PC-9 (cell line): ENCODE measurements at regions not wholly inside any gene's neighbourhood (a gene's known extent, or its start where the extent isn't known, plus 50 kb on each side); places are given as distances from the start of the nearest gene placed in this dataset.

Experiments
- BruUV-seq: library from RNA; stranded (reverse); fragments of 400-500 nt; replicated peaks from 2 replicates; lab custom pipeline; 2021; lab: Mats Ljungman, UMichigan
- CTCF ChIA-PET: fragments of 300-600 bp; sonication (Branson Sonifier 250); formaldehyde crosslinking; loops from one replicate; lab custom pipeline; 2022; ENCODE audit warnings: antibody characterized with exemption; lab: Charles Lee
- POLR2A ChIA-PET: fragments of 300-600 bp; sonication (Branson Sonifier 250); formaldehyde crosslinking; loops from one replicate; lab custom pipeline; 2022; ENCODE audit warnings: antibody characterized with exemption; ENCODE audit not compliant: unreplicated experiment; lab: Charles Lee
- DNase-seq, 2 experiments: peaks; one replicate each; pipeline versions ENCODE4 v3.0.0 to v3.0.0-alpha.2; 2015 to 2022; ENCODE audit warnings: mixed read lengths in 1 of 2
- H2AFZ ChIP-seq: fragments of 200-600 bp; sonication (generic); 2 replicates; pipeline ENCODE4 v1.8.1; 2017; ENCODE audit warnings: antibody characterized with exemption
- H3F3A ChIP-seq: fragments of 200-600 bp; sonication (generic); 2 replicates; pipeline ENCODE4 v1.8.1; 2017; ENCODE audit warnings: antibody characterized with exemption, mild to moderate bottlenecking, low read depth; ENCODE audit not compliant: insufficient read depth
- H3K27ac ChIP-seq: fragments of 200-600 bp; sonication (generic); 2 replicates; pipeline ENCODE4 v1.6.1; 2016; ENCODE audit warnings: mixed run types
- H3K27me3 ChIP-seq: fragments of 200-600 bp; sonication (generic); 2 replicates; pipeline ENCODE4 v1.6.1; 2016; ENCODE audit warnings: low read depth, mixed run types; ENCODE audit not compliant: insufficient read depth
- H3K36me3 ChIP-seq: fragments of 200-600 bp; sonication (generic); 2 replicates; pipeline ENCODE4 v1.6.1; 2016; ENCODE audit warnings: low read depth, mixed run types
- H3K4me1 ChIP-seq: fragments of 200-600 bp; sonication (generic); replicated peaks from 2 replicates; pipeline ENCODE4 v1.6.1; 2016; ENCODE audit warnings: mixed run types; ENCODE audit not compliant: insufficient read depth
- H3K4me2 ChIP-seq: fragments of 200-600 bp; sonication (generic); 2 replicates; pipeline ENCODE4 v1.6.1; 2017; ENCODE audit warnings: mixed run types
- H3K4me3 ChIP-seq: fragments of 200-600 bp; sonication (generic); 2 replicates; pipeline ENCODE4 v1.6.1; 2016; ENCODE audit warnings: mixed run types
- H3K79me2 ChIP-seq: fragments of 200-600 bp; sonication (generic); 2 replicates; pipeline ENCODE4 v1.6.1; 2017; ENCODE audit warnings: low read depth, mixed run types
- H3K9me2 ChIP-seq: fragments of 200-600 bp; sonication (generic); 2 replicates; pipeline ENCODE4 v1.8.1; 2017; ENCODE audit warnings: mild to moderate bottlenecking; ENCODE audit not compliant: insufficient read depth
- H3K9me3 ChIP-seq: fragments of 200-600 bp; sonication (generic); 2 replicates; pipeline ENCODE4 v1.8.1; 2016; ENCODE audit warnings: low read depth; ENCODE audit not compliant: insufficient read depth
- H4K20me1 ChIP-seq: fragments of 200-600 bp; sonication (generic); 2 replicates; pipeline ENCODE4 v1.8.1; 2017; ENCODE audit not compliant: insufficient read depth
- EZH2 ChIP-seq: fragments of 200-600 bp; sonication (generic); IDR thresholded peaks from 2 replicates; pipeline ENCODE4 v1.8.0; 2017; ENCODE audit warnings: antibody characterized with exemption, low read depth
- intact Hi-C: fragments of 100-400 bp; cut with micrococcal nuclease; formaldehyde crosslinking; loops from one replicate; pipeline ENCODE4 v1.10.0; 2022; ENCODE audit not compliant: unreplicated experiment
- TF ChIP-seq, protein P1 (sequence below): fragments of 200-600 bp; sonication (generic); conservative IDR thresholded peaks from 2 replicates; pipeline ENCODE4 v1.6.1; 2017; ENCODE audit warnings: mixed run types, antibody characterized with exemption, mild to moderate bottlenecking, moderate library complexity

DNA sequence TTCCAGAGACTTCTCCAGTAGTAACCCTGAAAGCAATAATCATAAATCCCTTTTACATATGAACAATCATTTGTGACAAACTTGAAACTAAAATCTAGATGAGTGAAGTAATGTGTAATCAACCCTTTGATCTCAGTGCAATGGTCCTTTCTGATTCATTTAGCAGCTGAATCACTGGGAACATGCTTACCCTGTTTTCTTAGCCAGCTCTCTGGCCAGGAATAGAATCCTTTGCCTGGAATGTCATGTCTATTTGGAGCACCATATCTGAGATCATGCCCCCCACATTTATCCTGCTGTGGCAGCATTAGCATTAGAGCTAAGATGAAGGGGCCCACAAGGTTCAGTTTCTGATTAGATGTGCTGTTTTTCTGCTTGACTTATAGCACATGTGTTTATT is 309.8 kb downstream of the OXSM start:
- Histone ChIP-seq H3K36me3 (no peaks in the 10 kb centered on the region), H3K4me3 (no peak overlapping the region), H4K20me1 (no peaks in the 10 kb centered on the region), H3K4me2 (no peak overlapping the region), H3K9me2 (no peaks in the 10 kb centered on the region), H3K27ac (no peak overlapping the region), H3K9me3 (no peaks in the 10 kb centered on the region), H3F3A (no peaks in the 10 kb centered on the region), H3K27me3 (no peaks in the 10 kb centered on the region), H3K4me1 (no peaks in the 10 kb centered on the region), H2AFZ (no peak overlapping the region), H3K79me2 (no peaks in the 10 kb centered on the region)
- no peak for DNase-seq
- no peak for TF ChIP-seq EZH2
- TF ChIP-seq, protein P1, sequence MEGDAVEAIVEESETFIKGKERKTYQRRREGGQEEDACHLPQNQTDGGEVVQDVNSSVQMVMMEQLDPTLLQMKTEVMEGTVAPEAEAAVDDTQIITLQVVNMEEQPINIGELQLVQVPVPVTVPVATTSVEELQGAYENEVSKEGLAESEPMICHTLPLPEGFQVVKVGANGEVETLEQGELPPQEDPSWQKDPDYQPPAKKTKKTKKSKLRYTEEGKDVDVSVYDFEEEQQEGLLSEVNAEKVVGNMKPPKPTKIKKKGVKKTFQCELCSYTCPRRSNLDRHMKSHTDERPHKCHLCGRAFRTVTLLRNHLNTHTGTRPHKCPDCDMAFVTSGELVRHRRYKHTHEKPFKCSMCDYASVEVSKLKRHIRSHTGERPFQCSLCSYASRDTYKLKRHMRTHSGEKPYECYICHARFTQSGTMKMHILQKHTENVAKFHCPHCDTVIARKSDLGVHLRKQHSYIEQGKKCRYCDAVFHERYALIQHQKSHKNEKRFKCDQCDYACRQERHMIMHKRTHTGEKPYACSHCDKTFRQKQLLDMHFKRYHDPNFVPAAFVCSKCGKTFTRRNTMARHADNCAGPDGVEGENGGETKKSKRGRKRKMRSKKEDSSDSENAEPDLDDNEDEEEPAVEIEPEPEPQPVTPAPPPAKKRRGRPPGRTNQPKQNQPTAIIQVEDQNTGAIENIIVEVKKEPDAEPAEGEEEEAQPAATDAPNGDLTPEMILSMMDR = no peak
- no TSS peak for BruUV-seq
- POLR2A ChIA-PET = no interaction called here
- intact Hi-C loops = no loop called here
- CTCF ChIA-PET = no interaction called here

DNA sequence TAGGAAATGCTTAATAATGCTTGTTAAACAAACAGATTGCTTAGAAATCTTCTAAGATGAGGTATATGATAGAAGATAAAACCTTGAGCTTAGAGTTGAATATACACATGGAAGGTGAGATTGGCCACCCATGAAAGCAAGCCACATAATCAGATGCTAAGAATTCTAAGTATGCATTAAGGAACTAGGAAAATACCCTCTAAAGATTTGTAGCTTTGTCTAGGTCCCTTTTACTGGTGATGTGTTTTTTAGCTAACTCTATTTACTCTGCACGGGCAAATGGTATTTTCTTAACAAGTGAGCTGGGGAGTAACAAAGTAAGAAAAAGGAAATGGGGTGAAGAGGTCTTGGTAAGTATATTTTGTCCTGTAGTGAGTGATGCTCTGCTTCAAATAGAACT is 310.3 kb downstream of the OXSM start:
- no peak for DNase-seq
- Histone ChIP-seq H3K4me2 (no peak overlapping the region), H3K9me3 (no peaks in the 10 kb centered on the region), H3K27me3 (no peaks in the 10 kb centered on the region), H3K27ac (no peak overlapping the region), H4K20me1 (no peaks in the 10 kb centered on the region), H3K79me2 (no peaks in the 10 kb centered on the region), H3K36me3 (no peaks in the 10 kb centered on the region), H3K4me3 (no peak overlapping the region), H3K4me1 (no peaks in the 10 kb centered on the region), H3K9me2 (no peaks in the 10 kb centered on the region), H3F3A (no peaks in the 10 kb centered on the region), H2AFZ (no peak overlapping the region)
- POLR2A ChIA-PET = no interaction called here
- BruUV-seq = no TSS peak
- TF ChIP-seq, protein P1 = no peak
- TF ChIP-seq EZH2 = no peak
- CTCF ChIA-PET = no interaction called here
- intact Hi-C loops = no loop called here

DNA sequence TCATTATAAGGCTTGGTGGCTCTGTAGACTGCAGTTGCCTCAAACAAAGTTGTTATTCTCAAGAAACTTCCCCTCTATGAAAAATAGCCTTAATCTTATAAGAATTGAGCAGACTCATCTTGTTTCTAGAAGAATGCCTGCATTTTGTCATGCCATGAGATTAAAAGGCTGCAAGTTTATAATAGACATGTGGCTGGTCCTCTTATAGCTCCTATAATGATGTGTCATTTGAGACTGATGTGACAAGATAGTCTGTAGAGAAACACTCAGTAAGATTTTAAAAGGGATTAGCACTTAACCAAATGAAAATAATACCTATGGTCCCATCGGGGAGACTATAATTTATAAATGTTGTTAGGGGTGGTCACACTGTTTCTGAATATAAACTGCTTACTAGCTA is 312.5 kb downstream of the OXSM start:
- Histone ChIP-seq H3K36me3 (no peaks in the 10 kb centered on the region), H2AFZ (no peak overlapping the region), H3K4me2 (no peak overlapping the region), H3K9me2 (no peaks in the 10 kb centered on the region), H3K4me1 (no peaks in the 10 kb centered on the region), H4K20me1 (no peaks in the 10 kb centered on the region), H3K9me3 (no peaks in the 10 kb centered on the region), H3K4me3 (no peak overlapping the region), H3K27me3 (no peaks in the 10 kb centered on the region), H3K27ac (no peak overlapping the region), H3F3A (no peaks in the 10 kb centered on the region), H3K79me2 (no peaks in the 10 kb centered on the region)
- intact Hi-C loops = no loop called here
- no peak for DNase-seq
- no TSS peak for BruUV-seq
- TF ChIP-seq, protein P1 = no peak
- TF ChIP-seq EZH2 = no peak
- POLR2A ChIA-PET = no interaction called here
- CTCF ChIA-PET = no interaction called here
